Endothelial cell (in vitro differentiated cells): ENCODE measurements at regions not wholly inside any gene's neighbourhood (a gene's known extent, or its start where the extent isn't known, plus 50 kb on each side); places are given as distances from the start of the nearest gene placed in this dataset.

Experiments used
- DNase-seq: peaks from one replicate; pipeline ENCODE4 v3.0.0; 2021; ENCODE audit warnings: low spot score
- H3K27ac Mint-ChIP-seq: one replicate; pipeline ENCODE4 v1.8.0; 2021; ENCODE audit warnings: mixed read lengths, inconsistent platforms; ENCODE audit not compliant: unreplicated experiment
- H3K27me3 Mint-ChIP-seq: one replicate; pipeline ENCODE4 v1.8.0; 2021; ENCODE audit warnings: mild to moderate bottlenecking, moderate library complexity, mixed read lengths, inconsistent platforms; ENCODE audit not compliant: unreplicated experiment
- H3K36me3 Mint-ChIP-seq: one replicate; pipeline ENCODE4 v1.8.0; 2021; ENCODE audit warnings: mild to moderate bottlenecking, low read depth, mixed read lengths, inconsistent platforms; ENCODE audit not compliant: unreplicated experiment
- H3K4me1 Mint-ChIP-seq: one replicate; pipeline ENCODE4 v1.8.0; 2021; ENCODE audit warnings: mild to moderate bottlenecking, mixed read lengths, inconsistent platforms; ENCODE audit not compliant: unreplicated experiment
- H3K4me3 Mint-ChIP-seq: one replicate; pipeline ENCODE4 v1.8.0; 2021; ENCODE audit warnings: mild to moderate bottlenecking, mixed read lengths, inconsistent platforms; ENCODE audit not compliant: unreplicated experiment
- H3K9me3 Mint-ChIP-seq: one replicate; pipeline ENCODE4 v1.8.0; 2021; ENCODE audit warnings: mixed read lengths, inconsistent platforms; ENCODE audit not compliant: unreplicated experiment
- CTCF ChIP-seq: fragments of 200-600 bp; sonication (generic); IDR thresholded peaks from one replicate; pipeline ENCODE4 v1.5.0; 2021; ENCODE audit warnings: antibody characterized with exemption; ENCODE audit not compliant: unreplicated experiment

GRCh38 chr21:27764056-27764455 is 797.2 kb upstream of the ADAMTS5 start:
- no peak for DNase-seq
- H3K9me3 Mint-ChIP-seq = peaks cover 3% of the 10 kb centered on the region
- TF ChIP-seq CTCF = no peak
- peaks cover 4% of the 10 kb centered on the region for H3K27me3 Mint-ChIP-seq
- no peaks in the 10 kb centered on the region for H3K36me3 Mint-ChIP-seq
- no peak overlapping the region for H3K4me3 Mint-ChIP-seq
- H3K4me1 Mint-ChIP-seq = no peaks in the 10 kb centered on the region
- no peak overlapping the region for H3K27ac Mint-ChIP-seq

GRCh38 chr21:27761623-27762022 is 794.7 kb upstream of the ADAMTS5 start:
- Mint-ChIP-seq H3K27me3 (peaks cover 4% of the 10 kb centered on the region), H3K4me1 (no peaks in the 10 kb centered on the region), H3K4me3 (no peak overlapping the region), H3K27ac (no peak overlapping the region), H3K36me3 (no peaks in the 10 kb centered on the region), H3K9me3 (peaks cover 3% of the 10 kb centered on the region)
- TF ChIP-seq CTCF = no peak
- DNase-seq = no peak

DNA sequence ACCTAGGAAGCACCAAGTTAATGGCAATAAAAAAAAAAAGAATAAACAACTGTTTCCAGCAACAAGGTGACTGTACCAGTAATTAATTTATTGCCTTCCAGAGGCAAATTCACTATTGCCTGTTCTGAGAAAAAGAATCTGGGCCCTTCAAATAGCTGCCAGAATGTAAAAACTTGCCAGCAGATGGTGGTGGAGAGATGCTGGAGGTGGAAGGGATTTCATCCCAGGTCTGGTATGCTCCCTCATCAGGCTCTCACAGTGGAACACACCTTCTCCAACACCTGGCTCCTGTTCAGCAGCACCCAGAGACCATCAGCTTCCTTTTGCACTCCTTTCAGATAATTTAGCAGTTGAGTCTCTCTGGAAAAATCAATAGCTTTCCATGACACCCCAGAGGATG is 792.9 kb upstream of the ADAMTS5 start:
- H3K27ac Mint-ChIP-seq = no peak overlapping the region
- no peak for DNase-seq
- no peak for TF ChIP-seq CTCF
- H3K27me3 Mint-ChIP-seq = peaks cover 1% of the 10 kb centered on the region
- no peaks in the 10 kb centered on the region for H3K36me3 Mint-ChIP-seq
- H3K9me3 Mint-ChIP-seq = peaks cover 3% of the 10 kb centered on the region
- H3K4me3 Mint-ChIP-seq = no peak overlapping the region
- H3K4me1 Mint-ChIP-seq = peaks cover 4% of the 10 kb centered on the region

GRCh38 chr21:27759091-27759659 is 792.3 kb upstream of the ADAMTS5 start:
- Mint-ChIP-seq H3K9me3 (peaks cover 3% of the 10 kb centered on the region), H3K27ac (no peak overlapping the region), H3K4me3 (no peak overlapping the region), H3K27me3 (peaks cover 1% of the 10 kb centered on the region), H3K4me1 (peaks cover 4% of the 10 kb centered on the region), H3K36me3 (no peaks in the 10 kb centered on the region)
- DNase-seq = peak; percentile 9
- no peak for TF ChIP-seq CTCF

- no peak overlapping the region for H3K4me3 Mint-ChIP-seq
- H3K36me3 Mint-ChIP-seq = no peaks in the 10 kb centered on the region
- H3K4me1 Mint-ChIP-seq = peaks cover 4% of the 10 kb centered on the region
- no peak for DNase-seq
- TF ChIP-seq CTCF = no peak
- H3K27me3 Mint-ChIP-seq = no peaks in the 10 kb centered on the region
- no peak overlapping the region for H3K27ac Mint-ChIP-seq
- peaks cover 3% of the 10 kb centered on the region for H3K9me3 Mint-ChIP-seq
These were observed 789.3 kb upstream of the ADAMTS5 start for GRCh38 chr21:27756191-27756590.
